Fibroblast of skin of right quadriceps (primary cell): ENCODE measurements at regions not wholly inside any gene's neighbourhood (a gene's known extent, or its start where the extent isn't known, plus 50 kb on each side); places are given as distances from the start of the nearest gene placed in this dataset.

Experiments
- DNase-seq: peaks from one replicate; pipeline ENCODE4 v3.0.0-alpha.2; 2013

- no peak for DNase-seq
Observed at GRCh38 chr14:34241185-34241711, 220.8 kb downstream of the SPTSSA start.

DNA sequence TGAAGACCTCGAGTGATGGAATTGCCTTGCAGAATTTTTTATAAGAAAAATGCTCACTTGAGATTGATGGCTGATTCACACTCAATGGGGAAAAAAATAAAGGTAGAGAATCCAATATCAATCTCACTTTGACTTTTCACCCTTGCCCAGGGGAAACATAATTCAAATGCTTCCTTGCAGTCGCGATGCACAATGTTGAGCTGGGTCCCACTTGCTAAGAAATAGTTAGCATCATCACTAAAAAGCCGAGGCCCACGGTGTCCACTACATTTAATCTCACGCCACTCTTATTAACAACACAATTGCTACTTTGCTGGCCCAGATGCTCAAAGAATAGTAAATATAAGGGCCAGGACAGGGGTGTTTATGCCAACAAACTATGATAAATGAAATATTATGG is 223.4 kb downstream of the SPTSSA start:
- DNase-seq: no peak

DNA sequence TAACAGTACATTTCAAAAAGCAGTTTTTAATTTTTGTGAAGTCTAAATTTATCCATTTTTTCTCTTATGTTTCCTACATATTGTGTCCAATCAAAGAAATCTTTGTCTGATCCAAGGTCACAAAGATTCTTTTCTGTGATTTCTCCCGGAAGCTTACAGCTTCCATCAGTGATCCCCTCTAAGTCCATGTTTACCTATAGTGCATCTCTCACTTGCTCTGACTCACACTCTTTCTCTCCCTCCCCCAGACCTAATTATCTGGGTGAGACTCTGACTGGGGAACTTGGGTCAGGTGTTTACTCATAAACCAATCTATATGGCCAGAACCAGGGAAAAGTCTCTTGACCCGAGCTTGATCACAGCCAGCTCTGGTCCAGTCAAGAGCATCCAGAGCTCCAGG is 224.4 kb downstream of the SPTSSA start:
- no peak for DNase-seq

DNA sequence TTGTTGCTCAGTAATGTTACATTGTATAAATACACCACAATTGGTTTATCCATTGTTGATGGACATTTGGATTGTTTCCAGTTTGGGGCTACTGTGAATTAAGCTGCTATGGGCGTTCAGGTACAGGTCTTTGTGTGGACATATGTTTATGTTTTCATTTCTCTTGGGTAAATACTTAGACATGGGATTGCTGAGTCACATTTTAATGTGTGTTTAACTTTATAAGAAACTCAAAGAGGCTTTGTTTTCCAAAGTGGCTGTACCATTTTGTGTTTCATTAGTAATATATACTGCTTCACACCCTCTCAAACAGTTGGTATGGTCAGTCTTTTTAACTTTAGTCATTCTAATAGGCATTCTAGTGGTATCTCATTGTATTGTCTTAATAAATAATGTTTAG is 225.0 kb downstream of the SPTSSA start:
- DNase-seq: no peak

DNA sequence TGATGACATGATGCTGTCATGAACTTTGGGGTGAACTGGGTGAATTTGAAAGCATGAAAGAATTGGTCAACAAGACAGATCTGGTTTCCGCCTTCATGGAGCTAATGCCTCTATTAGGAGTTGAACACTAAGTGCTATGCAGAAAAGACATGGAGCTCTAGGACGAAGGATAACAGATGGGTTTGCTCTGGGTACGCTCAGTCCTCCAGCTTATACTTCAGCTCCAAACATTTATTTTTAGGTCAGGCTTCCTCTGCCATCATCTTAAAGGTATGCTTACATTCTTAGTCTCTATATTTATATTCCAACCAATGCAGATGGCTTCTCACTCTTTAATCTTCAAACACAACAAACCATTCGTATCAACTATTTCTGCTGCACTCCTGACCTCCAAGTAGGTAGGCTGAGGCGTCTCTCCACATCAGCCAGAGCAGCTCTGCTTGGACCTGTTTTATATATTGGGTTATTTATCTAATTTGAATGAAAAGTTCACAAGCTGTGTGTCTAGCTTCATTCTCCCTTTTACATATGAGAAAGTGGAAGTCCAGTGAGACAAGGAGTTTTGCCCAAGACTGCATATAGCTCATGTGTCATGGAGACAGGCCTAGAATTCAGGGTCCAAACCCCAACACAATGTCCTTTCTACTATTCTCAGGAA is 226.3 kb downstream of the SPTSSA start:
- DNase-seq: no peak

DNA sequence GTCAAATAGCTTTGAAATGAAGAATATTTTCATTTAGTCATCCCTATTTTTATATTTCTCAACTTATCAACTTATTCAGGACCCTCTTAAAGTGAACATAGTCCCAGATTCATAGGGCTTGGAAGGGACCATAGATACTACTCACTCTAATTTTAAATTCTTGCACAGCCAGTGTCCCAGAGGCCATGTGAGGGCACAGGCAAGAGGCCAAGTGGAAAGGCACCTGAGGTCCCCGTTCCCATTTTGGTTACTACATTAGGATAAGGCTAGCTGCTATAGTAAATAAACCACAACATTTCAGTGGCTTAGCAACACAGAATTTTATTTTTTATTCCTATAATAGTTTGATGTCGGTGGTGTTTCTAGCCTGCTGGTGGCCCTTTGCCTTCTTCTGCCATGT is 227.8 kb downstream of the SPTSSA start:
- DNase-seq: no peak

DNA sequence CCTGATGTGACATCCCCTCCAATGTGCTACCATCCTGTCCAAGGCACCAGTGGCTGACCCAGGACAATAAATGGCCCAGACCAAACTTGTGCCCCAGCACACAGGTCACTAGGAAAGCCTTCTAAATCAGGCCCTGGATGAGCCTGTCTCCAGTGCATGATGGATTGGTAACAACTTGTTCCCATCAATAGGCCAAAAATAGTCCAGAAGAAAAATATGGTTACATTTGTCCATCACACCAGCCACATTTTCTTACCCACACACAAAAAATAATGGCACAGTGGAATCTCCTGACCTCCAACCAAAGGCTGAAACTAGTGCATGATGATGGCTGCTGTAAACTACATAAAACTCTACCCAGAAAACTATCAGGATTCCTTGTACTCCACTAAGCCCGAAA is 228.4 kb downstream of the SPTSSA start:
- no peak for DNase-seq

DNA sequence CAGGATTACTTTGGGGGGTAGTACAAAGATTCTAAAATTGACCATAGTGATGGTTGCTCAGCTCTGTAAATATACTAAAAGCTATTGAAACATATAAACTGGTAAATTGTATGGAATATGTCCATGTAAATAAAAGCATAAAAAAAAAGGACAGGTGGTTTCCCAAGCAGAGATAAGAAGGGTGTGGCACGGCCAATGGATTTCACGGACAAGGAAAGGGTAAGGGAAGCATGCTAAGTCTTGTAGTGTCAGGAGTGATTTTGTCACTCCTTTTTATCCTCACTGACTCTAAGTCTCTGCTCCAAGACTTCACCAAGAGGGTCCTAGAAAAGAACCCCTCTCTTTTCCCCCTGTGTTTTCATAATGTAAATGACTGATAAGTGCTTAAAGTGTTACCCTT is 229.2 kb downstream of the SPTSSA start:
- no peak for DNase-seq

DNA sequence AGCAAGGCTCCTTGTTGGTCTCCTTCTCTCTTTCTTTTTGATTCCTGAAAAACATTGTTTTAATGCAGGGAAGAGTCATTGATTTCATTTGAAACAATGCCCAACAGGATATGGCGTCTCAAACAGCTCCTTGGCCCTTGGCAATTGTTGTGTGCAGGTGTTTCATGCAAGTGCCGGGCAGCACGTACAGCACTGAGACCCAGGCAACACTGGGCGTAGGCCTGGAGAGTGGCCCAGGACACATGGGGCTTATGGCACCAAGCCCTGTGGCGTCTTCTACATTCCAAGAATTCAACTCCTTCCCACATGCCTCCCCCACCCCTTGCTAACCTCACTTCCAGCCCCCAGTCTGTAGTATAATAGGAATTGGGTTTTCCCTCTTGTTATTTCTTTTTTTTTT is 230.4 kb downstream of the SPTSSA start:
- no peak for DNase-seq

- DNase-seq: no peak
Observed at GRCh38 chr14:34229140-34229539, 232.9 kb downstream of the SPTSSA start.

DNA sequence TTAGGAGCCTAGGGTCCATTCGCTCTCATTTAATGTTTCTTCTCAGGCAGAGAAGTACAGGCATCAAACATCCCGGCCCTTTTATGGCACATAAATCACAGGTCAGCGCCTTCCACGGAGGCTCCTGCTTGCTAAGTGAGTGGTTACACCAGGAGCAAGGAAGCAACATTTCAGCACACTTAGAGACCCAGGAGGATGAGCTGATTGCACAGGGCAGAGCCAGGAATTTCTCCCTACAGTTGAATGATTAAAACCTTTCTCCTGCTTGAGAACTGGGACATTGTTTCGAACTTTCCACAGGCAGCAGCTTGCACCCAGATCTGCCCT is 233.4 kb downstream of the SPTSSA start:
- DNase-seq: no peak

GRCh38 chr14:34227834-34228649 is 234.0 kb downstream of the SPTSSA start:
- DNase-seq: peak; percentile 33

- DNase-seq: no peak
Observed at GRCh38 chr14:34224221-34224620, 237.8 kb downstream of the SPTSSA start.

GRCh38 chr14:34223373-34224148 is 238.5 kb downstream of the SPTSSA start:
- DNase-seq: no peak

GRCh38 chr14:34222867-34223266 is 239.2 kb downstream of the SPTSSA start:
- DNase-seq: no peak

GRCh38 chr14:34222122-34222521 is 239.9 kb downstream of the SPTSSA start:
- DNase-seq: no peak

GRCh38 chr14:34220921-34221320 is 241.1 kb downstream of the SPTSSA start:
- DNase-seq: no peak

DNA sequence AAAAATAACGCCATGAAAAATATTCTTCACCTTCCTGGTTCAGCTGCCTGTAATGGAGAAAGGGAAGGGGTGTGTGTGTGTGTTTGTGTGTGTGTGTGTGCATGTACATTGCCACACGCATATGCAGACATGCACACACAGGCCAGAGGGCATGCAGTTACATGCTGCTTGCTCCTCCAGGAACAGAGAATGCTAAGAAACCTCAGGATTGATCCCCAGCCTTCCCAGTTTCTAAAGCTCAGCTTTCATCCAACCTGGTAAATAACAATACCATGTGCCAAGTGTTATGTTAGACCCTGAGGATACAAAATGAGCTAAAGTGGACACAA is 241.7 kb downstream of the SPTSSA start:
- DNase-seq: no peak

DNA sequence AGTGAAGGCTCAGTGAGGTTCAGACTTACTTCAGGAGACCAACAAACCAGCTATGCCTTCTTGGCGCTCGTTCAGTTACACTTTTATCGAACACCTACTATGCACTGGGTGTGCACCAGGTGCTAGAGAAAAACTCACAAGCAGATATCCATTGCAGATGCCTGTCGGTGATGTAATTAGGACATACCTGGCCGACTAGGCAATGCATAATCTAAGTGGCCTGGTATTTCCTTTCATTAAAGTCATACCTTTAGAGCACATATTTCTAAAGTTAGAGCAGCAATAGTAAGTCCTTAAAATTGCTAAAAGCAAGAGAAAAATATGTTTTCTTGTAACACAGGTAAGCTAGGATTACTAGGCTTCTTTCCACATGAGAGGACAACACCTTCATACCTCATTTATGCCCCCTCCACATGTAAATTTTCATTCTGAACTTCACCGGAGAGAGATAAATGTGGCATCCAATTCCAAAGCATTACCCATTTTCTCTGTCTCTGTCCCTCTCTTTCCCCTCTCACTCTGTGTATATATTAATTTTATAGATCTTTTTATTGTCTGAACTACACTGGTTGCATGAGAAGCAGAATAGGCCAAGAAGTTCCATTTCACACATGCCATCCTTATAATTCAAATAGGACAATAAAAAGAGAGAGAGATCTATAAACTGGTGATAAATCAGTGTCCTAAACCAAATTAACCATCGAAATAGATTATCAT is 242.2 kb downstream of the SPTSSA start:
- DNase-seq: no peak

GRCh38 chr14:34218881-34219280 is 243.2 kb downstream of the SPTSSA start:
- no peak for DNase-seq

DNA sequence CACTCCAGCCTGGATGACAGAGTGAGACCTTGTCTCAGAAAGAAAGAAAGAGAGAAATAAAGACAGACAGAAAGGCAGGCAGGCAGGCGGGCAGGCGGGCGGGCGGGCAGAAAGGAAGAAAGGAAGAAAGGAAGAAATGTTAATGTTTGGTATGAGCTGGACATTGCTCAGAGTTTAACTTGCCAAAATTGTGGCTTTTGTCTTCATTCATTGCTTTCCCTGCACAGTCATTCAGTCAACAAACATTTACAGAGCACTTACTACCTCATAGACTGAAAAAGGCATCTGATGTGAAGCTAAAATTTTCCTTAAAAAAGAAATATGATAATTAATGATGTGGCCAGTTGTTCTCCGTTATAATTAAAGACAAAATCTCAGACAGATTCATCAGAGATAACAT is 247.1 kb downstream of the SPTSSA start:
- DNase-seq: no peak

DNA sequence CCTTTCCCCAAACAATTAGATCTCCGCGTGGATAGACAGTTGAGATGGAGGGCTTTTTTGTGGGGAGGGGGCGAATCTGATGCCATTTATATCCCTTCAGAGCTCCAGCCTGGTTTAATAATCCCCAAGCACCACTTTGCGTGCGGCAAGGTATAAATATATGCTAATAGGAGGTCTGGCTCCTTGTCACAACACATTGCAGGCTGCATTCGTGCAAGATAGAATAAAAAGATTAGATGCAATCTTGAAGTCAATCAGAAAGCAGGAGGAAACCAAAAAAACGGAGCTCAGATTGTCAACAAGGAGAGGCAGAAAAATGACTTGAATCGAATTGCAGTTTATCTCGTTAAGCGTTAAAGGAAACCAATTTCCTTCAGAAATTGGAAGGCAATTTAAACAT is 248.7 kb downstream of the SPTSSA start:
- no peak for DNase-seq
